RWPE1 (cell line): ENCODE measurements at regions not wholly inside any gene's neighbourhood (a gene's known extent, or its start where the extent isn't known, plus 50 kb on each side); places are given as distances from the start of the nearest gene placed in this dataset.

Experiments used
- CTCF ChIA-PET: fragments of 350-600 bp; sonication (Branson Sonifier 250); formaldehyde crosslinking; extraction: SDS; loops from one replicate; lab custom pipeline; 2021; lab: Yijun Ruan, JAX
- POLR2A ChIA-PET: fragments of 400-600 bp; formaldehyde crosslinking; extraction: SDS; loops from one replicate; lab custom pipeline; 2020; ENCODE audit warnings: antibody characterized with exemption; ENCODE audit not compliant: low non-redundant PET; lab: Yijun Ruan, JAX
- DNase-seq: peaks from one replicate; pipeline ENCODE4 v3.0.0; 2012; ENCODE audit warnings: low spot score
- H3K27ac ChIP-seq: fragments of 450-650 bp; 2 replicates; pipeline ENCODE4 v1.5.1; 2017
- CTCF ChIP-seq: fragments of 450-650 bp; conservative IDR thresholded peaks from 2 replicates; pipeline ENCODE4 v1.5.1; 2017; ENCODE audit warnings: low read depth, mild to moderate bottlenecking

- TF ChIP-seq CTCF, result no peak
- CTCF ChIA-PET, result no interaction called here
- POLR2A ChIA-PET, result no interaction called here
- H3K27ac ChIP-seq, result no peak overlapping the region
- DNase-seq, result no peak
Measured at GRCh38 chr10:78309536-78310237, 276.0 kb downstream of the RPS24 start.

GRCh38 chr10:78310481-78311080, 276.9 kb downstream of the RPS24 start:
- POLR2A ChIA-PET, result no interaction called here
- CTCF ChIA-PET, result interaction anchor here (0.6 kb wide), 2 partner anchors 256 to 1091 kb away, joined by 3 read pairs; no protein-coding TSS in a partner anchor
- H3K27ac ChIP-seq, result no peak overlapping the region
- TF ChIP-seq CTCF, result no peak
- DNase-seq, result no peak

GRCh38 chr10:78312197-78313047, 278.8 kb downstream of the RPS24 start:
- ChIA-PET CTCF (interaction anchor here (0.7 to 1.4 kb wide), 3 partner anchors 9 to 265 kb away, joined by 3 to 4 read pairs (median 3); no protein-coding TSS in a partner anchor), POLR2A (no interaction called here)
- H3K27ac ChIP-seq, result no peak overlapping the region
- DNase-seq, result no peak
- no peak for TF ChIP-seq CTCF

GRCh38 chr10:78313048-78313381, 279.4 kb downstream of the RPS24 start:
- CTCF ChIA-PET, result interaction anchor here (0.7 to 1.4 kb wide), 3 partner anchors 10 to 265 kb away, joined by 3 to 4 read pairs (median 3); no protein-coding TSS in a partner anchor
- POLR2A ChIA-PET, result no interaction called here
- no peak for DNase-seq
- H3K27ac ChIP-seq, result no peak overlapping the region
- no peak for TF ChIP-seq CTCF

- DNase-seq, result no peak
- no peak for TF ChIP-seq CTCF
- ChIA-PET CTCF (interaction anchor here (1.0 kb wide), 1 partner anchor 266 kb away, joined by 3 read pairs; no protein-coding TSS in a partner anchor), POLR2A (no interaction called here)
- no peak overlapping the region for H3K27ac ChIP-seq
Measured at GRCh38 chr10:78313636-78314035, 280.0 kb downstream of the RPS24 start.

- H3K27ac ChIP-seq, result no peak overlapping the region
- ChIA-PET POLR2A (no interaction called here), CTCF (no interaction called here)
- DNase-seq, result no peak
- no peak for TF ChIP-seq CTCF
Measured at GRCh38 chr10:78314651-78315050, 281.0 kb downstream of the RPS24 start.
